Aorta (tissue), 5 donors: ENCODE measurements at regions not wholly inside any gene's neighbourhood (a gene's known extent, or its start where the extent isn't known, plus 50 kb on each side); places are given as distances from the start of the nearest gene placed in this dataset.
"Not testable (repeated sequence)": the region's sequence is repeated elsewhere in the genome, so short reads cannot be mapped to it uniquely, and the experiment has no call there.

Experiments used
- ATAC-seq: fragments of 200-7000 bp; cut with Tn5 transposase; one replicate; pipeline ENCODE4 v1.9.1; 2022; ENCODE audit warnings: moderate library complexity; ENCODE audit not compliant: low FRiP score
- DNase-seq, 2 donors: peaks; one replicate each; pipeline ENCODE4 v3.0.0-alpha.2; 2020
- H3K27ac ChIP-seq, 2 donors: one replicate each; pipeline ENCODE4 v1.5.1; 2013; ENCODE audit warnings: low read length in 2 of 2, mild to moderate bottlenecking in 2 of 2, moderate library complexity in 2 of 2, control low read depth in 1 of 2, inconsistent platforms in 1 of 2, low read depth in 1 of 2
- H3K27me3 ChIP-seq, 2 donors: one replicate each; pipeline ENCODE4 v1.6.1; 2013; ENCODE audit warnings: control low read depth in 1 of 2, low read length in 1 of 2, mild to moderate bottlenecking in 1 of 2, moderate library complexity in 1 of 2; ENCODE audit not compliant: insufficient read depth in 2 of 2, control insufficient read depth in 1 of 2
- H3K36me3 ChIP-seq, 2 donors: one replicate each; pipeline ENCODE4 v1.6.1; 2013; ENCODE audit warnings: control low read depth in 1 of 2, low read length in 1 of 2, mild to moderate bottlenecking in 1 of 2; ENCODE audit not compliant: insufficient read depth in 2 of 2, control insufficient read depth in 1 of 2
- H3K4me1 ChIP-seq, 2 donors: one replicate each; pipeline ENCODE4 v1.6.1; 2013; ENCODE audit warnings: low read length in 2 of 2, control low read depth in 1 of 2, mild to moderate bottlenecking in 1 of 2, moderate library complexity in 1 of 2; ENCODE audit not compliant: insufficient read depth in 2 of 2, control insufficient read depth in 1 of 2
- H3K4me3 ChIP-seq, 2 donors: one replicate each; pipeline ENCODE4 v1.5.1; 2013; ENCODE audit warnings: low read length in 2 of 2, control low read depth in 1 of 2, mild to moderate bottlenecking in 1 of 2
- H3K9me3 ChIP-seq: one replicate; pipeline ENCODE4 v1.6.1; 2013; ENCODE audit warnings: mild to moderate bottlenecking, low read length; ENCODE audit not compliant: control insufficient read depth
- WGBS, 2 donors: extraction: QIAGEN DNeasy Blood & Tissue Kit; methylation state at CpG; one replicate each; pipeline ENCODE4 v1.1.7; 2013; 5-methylcytosine and 5-hydroxymethylcytosine counted together
- intact Hi-C, 2 donors: fragments of 100-400 bp; cut with DNase I; formaldehyde crosslinking; loops; one replicate each; pipeline versions ENCODE4 v1.14.2 to v1.15.0; 2022
- donor health status: healthy with polysubstance abuse.
- donor health status: Bipolar disorder and iron deficiency.
- donor health status: DM: no; HTN: no; CAD: no.
- donor health status: DM: no; HTN: no; CAD: no.
- donor health status: DM: yes; HTN: yes; CAD: no.

DNA sequence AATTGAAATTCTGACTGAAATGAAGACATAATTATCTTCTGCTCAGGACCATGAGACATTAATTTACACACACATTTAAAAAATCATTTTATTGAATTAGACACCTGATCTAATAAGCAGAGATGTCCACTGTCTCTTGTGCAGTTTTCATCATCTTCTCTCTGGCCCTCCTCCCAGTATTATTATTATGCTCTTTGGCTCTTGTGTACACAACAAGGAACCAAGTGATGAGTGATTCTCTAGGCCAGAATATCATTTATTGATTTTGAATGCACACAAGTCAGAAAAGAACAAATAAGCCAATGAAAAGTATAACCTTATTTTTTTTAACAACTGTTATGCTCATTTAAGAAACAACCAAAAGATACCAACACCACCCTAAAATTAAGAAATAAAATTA lies 244.7 kb upstream of the KRR1 start:
- Histone ChIP-seq H3K4me1 (peaks cover 0 to 5% of the 10 kb centered on the region in 2 donors), H3K27me3 (no peaks in the 10 kb centered on the region), H3K27ac (no peak overlapping the region), H3K9me3 (no peaks in the 10 kb centered on the region), H3K36me3 (no peaks in the 10 kb centered on the region), H3K4me3 (no peak overlapping the region)
- intact Hi-C loops, result loop anchor here in 1 of 2 donors (10.0 kb wide), 1 partner anchor 279 kb away; the partner anchor contains the start of gene PHLDA1
- ATAC-seq, result no peak
- DNase-seq, result no peak

DNA sequence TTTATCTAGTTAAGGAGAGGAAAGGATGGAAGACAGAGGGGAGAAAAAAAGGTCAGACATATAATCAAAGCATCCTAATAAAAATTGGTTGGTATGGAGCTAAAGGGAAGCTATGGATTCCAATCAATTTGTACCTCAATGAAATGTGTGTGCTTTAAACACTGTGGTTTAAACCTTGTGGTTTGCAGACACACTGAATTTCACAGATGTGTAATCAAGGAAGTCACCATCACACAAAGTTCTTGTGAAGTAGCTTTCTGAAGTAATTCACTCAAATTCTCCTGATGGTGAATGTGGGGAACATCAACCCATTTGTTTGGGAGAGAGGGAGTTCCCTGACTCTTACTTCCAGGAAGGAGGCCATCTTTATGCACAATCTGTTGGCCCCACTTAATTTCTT lies 243.3 kb upstream of the KRR1 start:
- DNase-seq (no peak), ATAC-seq (no peak)
- intact Hi-C loops, result loop anchor here in 1 of 2 donors (10.0 kb wide), 1 partner anchor 280 kb away; the partner anchor contains the start of gene PHLDA1
- Histone ChIP-seq H3K4me1 (peaks cover 0 to 1% of the 10 kb centered on the region in 2 donors), H3K27ac (no peak overlapping the region), H3K9me3 (no peaks in the 10 kb centered on the region), H3K36me3 (no peaks in the 10 kb centered on the region), H3K4me3 (no peak overlapping the region), H3K27me3 (no peaks in the 10 kb centered on the region)

DNA sequence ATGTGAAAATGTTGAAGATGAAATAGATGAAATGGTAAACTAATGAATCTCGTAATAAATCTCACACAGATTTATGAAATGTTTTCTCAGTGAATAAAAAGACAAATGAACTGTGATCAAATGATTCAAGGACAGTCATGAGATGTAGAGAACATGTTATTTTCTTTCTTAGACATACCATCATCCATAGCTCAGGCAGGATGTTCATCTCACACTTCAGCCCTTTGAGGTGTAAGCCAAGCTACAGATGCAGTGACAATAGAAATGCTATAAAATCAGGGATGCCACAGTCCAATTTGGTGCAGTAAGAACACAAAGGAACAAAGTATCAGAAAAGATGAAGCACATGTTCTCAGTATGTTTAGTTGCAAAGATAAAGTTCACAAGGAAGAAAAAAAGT lies 242.7 kb upstream of the KRR1 start:
- Histone ChIP-seq H3K9me3 (no peaks in the 10 kb centered on the region), H3K4me3 (no peak overlapping the region), H3K27ac (no peak overlapping the region), H3K36me3 (no peaks in the 10 kb centered on the region), H3K4me1 (no peaks in the 10 kb centered on the region), H3K27me3 (no peaks in the 10 kb centered on the region)
- ATAC-seq (no peak), DNase-seq (no peak)
- WGBS, 2 donors, result 97 to 100% methylated on average over 1 of the region's 1 CpG
- intact Hi-C loops, result loop anchor here in 1 of 2 donors (10.0 kb wide), 1 partner anchor 281 kb away; the partner anchor contains the start of gene PHLDA1

DNA sequence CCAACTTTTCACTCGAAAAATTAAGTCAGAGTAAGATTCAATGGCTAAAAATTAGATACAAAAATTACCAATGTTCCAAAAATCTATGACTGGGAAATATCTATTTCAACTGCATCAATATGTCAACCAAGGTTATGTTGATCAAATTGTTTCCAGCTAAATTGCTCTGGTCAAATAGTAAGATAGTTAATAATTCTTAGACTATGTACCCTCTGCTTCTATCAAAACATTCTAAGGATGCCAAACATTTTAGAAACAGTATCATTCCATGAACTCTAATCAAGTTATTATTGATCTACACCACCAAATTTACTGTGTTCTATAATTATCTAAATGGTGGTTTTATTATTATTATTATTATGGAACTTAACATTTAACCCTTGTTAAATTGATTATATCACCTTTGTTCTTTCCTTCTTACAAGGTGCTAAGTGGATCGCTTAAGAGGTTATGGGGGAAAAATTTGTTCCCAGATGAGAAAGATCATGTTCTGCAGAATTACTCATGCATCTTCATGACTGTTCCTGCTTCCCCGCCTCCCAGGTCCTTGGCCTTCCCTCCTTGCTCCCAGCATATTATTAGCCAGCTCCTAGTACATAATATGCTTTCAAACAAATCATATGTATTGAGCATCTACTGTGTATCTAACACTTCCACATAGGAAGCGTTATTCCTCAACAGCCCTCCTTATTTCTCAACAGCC lies 240.5 kb upstream of the KRR1 start:
- Histone ChIP-seq H3K27me3 (no peaks in the 10 kb centered on the region), H3K27ac (no peak overlapping the region), H3K36me3 (no peaks in the 10 kb centered on the region), H3K9me3 (no peaks in the 10 kb centered on the region), H3K4me1 (no peaks in the 10 kb centered on the region), H3K4me3 (no peak overlapping the region)
- WGBS, 2 donors, result 77 to 78% methylated on average over 4 of the region's 4 CpGs
- DNase-seq (no peak), ATAC-seq (no peak)
- intact Hi-C loops, result loop anchor here in 1 of 2 donors (10.0 kb wide), 1 partner anchor 283 kb away; the partner anchor contains the start of gene PHLDA1

DNA sequence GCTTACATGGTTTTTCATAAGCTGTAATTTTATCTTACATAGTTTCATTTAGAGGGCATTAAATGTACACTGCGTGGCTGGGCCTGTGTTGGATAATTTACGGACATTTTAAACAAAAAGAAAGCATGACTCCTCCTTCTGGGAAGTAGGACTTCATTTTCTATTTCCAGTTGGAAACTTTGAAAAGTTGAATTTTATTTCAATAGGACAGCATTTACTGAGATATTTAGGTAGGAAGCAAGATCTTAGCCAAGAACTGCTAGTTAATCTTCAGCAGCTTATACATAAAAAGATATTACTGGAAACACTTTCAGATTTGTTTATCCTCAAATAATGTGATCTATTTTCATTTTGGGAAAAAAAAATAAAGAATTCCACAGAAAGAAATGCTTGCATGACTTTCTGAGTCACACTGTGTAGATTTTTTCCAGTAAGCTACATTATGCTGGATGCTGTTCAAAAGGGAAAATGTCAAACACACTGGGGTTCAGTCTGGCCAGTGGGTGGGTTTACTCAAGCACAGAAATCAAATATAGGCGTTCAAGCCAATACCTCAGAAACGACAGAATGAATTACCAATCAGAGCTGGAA lies 239.4 kb upstream of the KRR1 start:
- ATAC-seq, result no peak
- intact Hi-C loops, result loop anchor here in 1 of 2 donors (10.0 kb wide), 1 partner anchor 284 kb away; the partner anchor contains the start of gene PHLDA1
- WGBS, 2 donors, result 2 to 10% methylated on average over 4 of the region's 4 CpGs
- DNase-seq, result no peak
- Histone ChIP-seq H3K36me3 (no peaks in the 10 kb centered on the region), H3K4me1 (no peaks in the 10 kb centered on the region), H3K27me3 (no peaks in the 10 kb centered on the region), H3K4me3 (no peak overlapping the region), H3K9me3 (no peaks in the 10 kb centered on the region), H3K27ac (no peak overlapping the region)

DNA sequence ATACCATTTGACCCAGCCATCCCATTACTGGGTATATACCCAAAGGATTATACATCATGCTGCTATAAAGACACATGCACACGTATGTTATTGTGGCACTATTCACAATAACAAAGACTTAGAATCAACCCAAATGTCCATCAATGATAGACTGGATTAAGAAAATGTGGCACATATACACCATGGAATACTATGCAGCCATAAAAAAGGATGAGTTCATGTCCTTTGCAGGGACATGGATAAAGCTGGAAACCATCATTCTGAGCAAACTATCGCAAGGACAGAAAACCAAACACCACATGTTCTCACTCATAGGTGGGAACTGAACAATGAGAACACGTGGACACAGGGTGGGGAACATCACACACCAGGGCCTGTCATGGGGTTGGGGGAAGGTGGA lies 237.6 kb upstream of the KRR1 start:
- 90 to 99% methylated on average over 2 to 3 of the region's 3 CpGs for WGBS, 2 donors

DNA sequence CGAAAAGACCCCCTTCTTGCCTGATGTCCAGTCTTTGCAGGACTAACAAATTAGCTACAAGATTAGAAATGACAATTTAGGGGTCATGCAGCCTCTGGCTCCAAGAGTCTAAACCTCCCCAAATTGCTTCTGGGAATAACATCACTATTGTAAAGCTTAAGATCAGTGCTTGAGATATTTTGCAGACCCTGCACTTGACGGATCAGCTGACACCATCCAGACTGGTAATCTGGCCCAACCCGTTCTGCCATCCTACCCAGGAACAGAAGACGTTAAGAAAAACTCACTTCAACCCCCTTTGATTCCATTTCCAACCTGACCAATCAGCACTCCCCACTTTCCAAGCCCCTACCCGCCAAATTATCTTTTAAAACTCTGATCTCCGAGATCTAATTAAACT lies 236.7 kb upstream of the KRR1 start:
- H3K9me3 ChIP-seq, result no peaks in the 10 kb centered on the region
- no peaks in the 10 kb centered on the region for H3K27me3 ChIP-seq
- WGBS, 2 donors, result 75 to 80% methylated on average over 6 of the region's 6 CpGs
- H3K4me1 ChIP-seq, result no peaks in the 10 kb centered on the region
- intact Hi-C loops, result no loop called here
- DNase-seq (no peak), ATAC-seq (no peak)
- H3K27ac ChIP-seq, result no peak overlapping the region
- no peaks in the 10 kb centered on the region for H3K36me3 ChIP-seq
- no peak overlapping the region for H3K4me3 ChIP-seq

More for the DNA sequence above, 237.6 kb upstream of the KRR1 start:
- H3K36me3 ChIP-seq, H3K27ac ChIP-seq, H3K9me3 ChIP-seq, DNase-seq, H3K4me3 ChIP-seq, ATAC-seq, intact Hi-C loops, H3K27me3 ChIP-seq, H3K4me1 ChIP-seq: not testable (repeated sequence)

DNA sequence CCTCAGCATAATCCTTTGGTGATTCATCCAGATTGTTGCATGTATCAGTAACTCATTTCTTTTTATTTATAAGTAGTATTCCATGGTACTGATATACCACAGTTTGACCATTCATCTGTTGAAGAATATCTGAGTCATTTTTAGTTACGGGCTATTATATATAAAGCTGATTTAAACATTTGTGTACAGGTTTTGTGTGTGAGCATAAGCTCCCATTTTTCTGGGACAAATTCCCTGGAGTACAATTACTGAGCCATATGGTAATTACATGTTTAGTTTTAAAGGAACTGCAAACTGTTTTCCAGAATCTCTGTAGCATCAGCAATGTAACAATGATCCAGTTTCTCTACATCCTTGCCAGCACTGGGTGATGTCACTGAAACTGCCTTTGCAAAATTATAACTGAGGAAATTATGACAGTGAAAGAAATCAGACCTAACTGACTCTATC lies 236.2 kb upstream of the KRR1 start:
- Histone ChIP-seq H3K36me3 (no peaks in the 10 kb centered on the region), H3K27me3 (no peaks in the 10 kb centered on the region), H3K4me1 (no peaks in the 10 kb centered on the region), H3K27ac (no peak overlapping the region), H3K4me3 (no peak overlapping the region), H3K9me3 (no peaks in the 10 kb centered on the region)
- WGBS, 2 donors, result 92 to 98% methylated on average over 1 of the region's 1 CpG
- DNase-seq (no peak), ATAC-seq (no peak)
- intact Hi-C loops, result no loop called here

DNA sequence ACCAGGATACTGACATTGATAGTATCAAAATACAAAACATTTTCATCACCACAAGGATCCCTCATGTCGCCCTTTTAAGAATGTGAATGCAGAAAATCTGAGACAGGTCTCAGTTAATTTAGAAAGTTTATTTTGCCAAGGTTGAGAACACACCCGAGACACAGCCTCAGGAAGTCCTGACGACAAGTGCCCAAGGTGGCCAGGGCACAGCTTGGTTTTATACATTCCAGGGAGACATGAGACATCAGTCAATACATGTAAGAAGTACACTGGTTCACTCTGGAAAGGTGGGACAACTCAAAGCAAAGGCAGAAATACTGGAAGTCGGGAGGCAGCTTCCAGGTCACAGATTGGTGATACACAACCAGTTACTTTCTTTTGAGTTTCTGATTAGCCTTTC lies 235.2 kb upstream of the KRR1 start:
- ATAC-seq, result no peak
- H3K4me3 ChIP-seq, result no peak overlapping the region
- H3K36me3 ChIP-seq, result no peaks in the 10 kb centered on the region
- no peak for DNase-seq
- intact Hi-C loops, result no loop called here
- H3K27ac ChIP-seq, result no peak overlapping the region
- WGBS, 2 donors, result 94% methylated on average over 4 of the region's 4 CpGs
- no peaks in the 10 kb centered on the region for H3K27me3 ChIP-seq
- H3K4me1 ChIP-seq, result no peaks in the 10 kb centered on the region
- H3K9me3 ChIP-seq, result no peaks in the 10 kb centered on the region
